Activated naive CD8-positive, alpha-beta T cell treated with anti-CD3 and anti-CD28 coated beads for 36 hours (primary cell): ENCODE measurements at regions not wholly inside any gene's neighbourhood (a gene's known extent, or its start where the extent isn't known, plus 50 kb on each side); places are given as distances from the start of the nearest gene placed in this dataset.

ENCODE experiments used
- DNase-seq: peaks from one replicate; pipeline ENCODE4 v3.0.0; 2021
- H3K27ac Mint-ChIP-seq: one replicate; pipeline ENCODE4 v1.8.0; 2022; ENCODE audit warnings: mild to moderate bottlenecking, moderate library complexity, mixed read lengths
- H3K27me3 Mint-ChIP-seq: one replicate; pipeline ENCODE4 v1.8.0; 2022; ENCODE audit warnings: mild to moderate bottlenecking, mixed read lengths
- H3K36me3 Mint-ChIP-seq: one replicate; pipeline ENCODE4 v1.8.0; 2021; ENCODE audit warnings: mild to moderate bottlenecking, mixed read lengths
- H3K4me1 Mint-ChIP-seq: one replicate; pipeline ENCODE4 v1.8.0; 2021; ENCODE audit warnings: mixed read lengths
- H3K4me3 Mint-ChIP-seq: one replicate; pipeline ENCODE4 v1.8.0; 2022; ENCODE audit warnings: mild to moderate bottlenecking, moderate library complexity, mixed read lengths
- H3K9me3 Mint-ChIP-seq: one replicate; pipeline ENCODE4 v1.8.0; 2022; ENCODE audit warnings: mixed read lengths

GRCh38 chr18:55651236-55651635 lies 63.2 kb upstream of the TCF4 start:
- H3K9me3 Mint-ChIP-seq: no peaks in the 10 kb centered on the region
- no peaks in the 10 kb centered on the region for H3K4me1 Mint-ChIP-seq
- H3K27me3 Mint-ChIP-seq: no peaks in the 10 kb centered on the region

DNA sequence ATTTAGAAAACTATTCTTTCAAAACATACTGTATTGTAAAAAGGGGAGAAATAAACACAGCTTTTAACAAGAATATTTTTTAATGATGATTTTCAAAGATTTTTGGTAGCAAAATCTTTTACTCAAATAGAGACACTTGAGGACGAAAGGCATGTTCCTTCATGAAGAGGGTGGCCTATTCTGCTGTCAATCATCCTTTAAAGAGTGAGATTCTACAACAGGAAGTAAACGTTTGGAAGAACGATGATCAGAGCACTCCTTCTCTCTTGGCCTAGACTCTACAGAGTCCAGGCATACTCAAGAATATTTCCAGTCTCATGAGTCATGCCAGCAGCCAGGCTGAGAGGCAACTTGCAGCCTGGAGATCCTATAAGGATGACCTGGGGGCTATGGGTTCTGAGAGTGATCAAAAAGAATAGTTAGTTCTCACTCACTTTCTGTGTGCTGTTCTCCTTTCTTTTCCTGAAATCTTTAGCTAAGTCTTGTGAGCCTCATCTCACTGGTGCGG lies 62.4 kb upstream of the TCF4 start:
- H3K4me1 Mint-ChIP-seq: no peaks in the 10 kb centered on the region
- no peak overlapping the region for H3K4me3 Mint-ChIP-seq
- DNase-seq: no peak
- no peak overlapping the region for H3K27ac Mint-ChIP-seq
- no peaks in the 10 kb centered on the region for H3K36me3 Mint-ChIP-seq
- H3K27me3 Mint-ChIP-seq: no peaks in the 10 kb centered on the region
- H3K9me3 Mint-ChIP-seq: no peaks in the 10 kb centered on the region

More at GRCh38 chr18:55651236-55651635, 63.2 kb upstream of the TCF4 start:
- H3K36me3 Mint-ChIP-seq: no peaks in the 10 kb centered on the region
- no peak for DNase-seq
- no peak overlapping the region for H3K27ac Mint-ChIP-seq
- no peak overlapping the region for H3K4me3 Mint-ChIP-seq

DNA sequence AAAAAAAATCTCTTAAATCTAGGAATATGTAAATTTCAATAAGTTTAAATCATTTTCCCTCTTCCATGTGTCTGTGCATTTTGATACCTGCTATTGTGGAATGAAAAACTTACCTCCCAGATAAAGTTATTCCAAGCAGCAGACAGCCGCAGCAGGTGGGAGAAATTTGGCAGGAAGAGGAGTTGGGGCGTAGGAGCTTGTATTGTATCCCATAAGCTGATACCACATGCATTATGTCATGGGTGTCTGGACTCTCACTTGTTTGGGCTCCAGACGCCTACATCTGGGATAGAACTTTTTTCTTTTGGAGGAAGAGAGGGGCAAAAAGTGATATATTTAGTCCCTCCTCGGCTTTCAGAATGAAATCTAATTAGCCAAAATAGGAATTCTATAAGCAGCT lies 59.3 kb upstream of the TCF4 start:
- H3K27ac Mint-ChIP-seq: no peak overlapping the region
- no peak for DNase-seq
- no peak overlapping the region for H3K4me3 Mint-ChIP-seq
- no peaks in the 10 kb centered on the region for H3K27me3 Mint-ChIP-seq
- no peaks in the 10 kb centered on the region for H3K36me3 Mint-ChIP-seq
- H3K4me1 Mint-ChIP-seq: no peaks in the 10 kb centered on the region
- H3K9me3 Mint-ChIP-seq: no peaks in the 10 kb centered on the region

GRCh38 chr18:55642191-55642590 lies 54.2 kb upstream of the TCF4 start:
- peaks cover 11% of the 10 kb centered on the region for H3K9me3 Mint-ChIP-seq
- no peak overlapping the region for H3K27ac Mint-ChIP-seq
- DNase-seq: no peak
- H3K36me3 Mint-ChIP-seq: peaks cover 2% of the 10 kb centered on the region
- no peaks in the 10 kb centered on the region for H3K27me3 Mint-ChIP-seq
- no peak overlapping the region for H3K4me3 Mint-ChIP-seq
- H3K4me1 Mint-ChIP-seq: no peaks in the 10 kb centered on the region

GRCh38 chr18:55641486-55641885 lies 53.5 kb upstream of the TCF4 start:
- H3K36me3 Mint-ChIP-seq: peaks cover 2% of the 10 kb centered on the region
- H3K4me1 Mint-ChIP-seq: no peaks in the 10 kb centered on the region
- peaks cover 2% of the 10 kb centered on the region for H3K27me3 Mint-ChIP-seq
- no peak for DNase-seq
- H3K9me3 Mint-ChIP-seq: peaks cover 11% of the 10 kb centered on the region
- H3K4me3 Mint-ChIP-seq: no peak overlapping the region
- H3K27ac Mint-ChIP-seq: no peak overlapping the region
